ENCODE measurements at regions not wholly inside any gene's neighbourhood (a gene's known extent, or its start where the extent isn't known, plus 50 kb on each side); places are given as distances from the start of the nearest gene placed in this dataset.

DNA sequence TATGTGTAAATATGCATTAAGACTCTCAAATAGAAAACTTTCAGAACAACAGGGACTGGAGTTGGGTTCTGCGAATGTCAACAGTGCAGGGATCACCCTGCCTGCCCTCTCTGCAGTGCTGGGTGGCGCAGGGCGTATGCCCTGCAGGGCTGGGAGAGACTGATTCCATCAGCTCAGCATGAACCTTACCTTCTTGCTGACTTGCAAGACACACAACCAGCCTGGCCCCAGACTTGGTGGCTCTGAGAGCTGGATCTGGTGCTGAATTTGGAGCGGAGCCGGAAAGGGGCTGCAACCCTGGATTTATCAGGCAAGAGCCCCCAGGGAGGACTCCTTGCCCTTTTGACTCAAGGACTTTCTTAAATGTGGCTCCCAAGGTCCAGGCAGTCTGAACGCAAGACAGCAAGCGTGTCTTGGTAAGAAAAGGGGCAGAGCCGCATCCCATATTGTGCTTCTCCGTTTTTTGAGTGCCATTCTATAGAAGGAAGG, 376.0 kb upstream of the IRX2 start:
- Mint-ChIP-seq H3K9me3 (no peaks in the 10 kb centered on the region; the same call in 2 of the 3 replicates), H3K36me3 (ENCODE audit: low read depth) (no peaks in the 10 kb centered on the region), H3K4me1 (peaks cover 34% of the 10 kb centered on the region), H3K27me3 (ENCODE audit: insufficient read depth, low read depth, poor library complexity) (peaks cover 39% of the 10 kb centered on the region), H3K27ac (no peak overlapping the region), H3K4me3 (no peak overlapping the region)
- Histone ChIP-seq H3K4me3 (no peak overlapping the region), H4K20me1 (replicated peaks; ENCODE audit: insufficient read depth) (no peaks in the 10 kb centered on the region), H3F3A (replicated peaks; ENCODE audit: low read depth) (no peaks in the 10 kb centered on the region), H3K4me1 (ENCODE audit: insufficient read depth) (peaks cover 27% of the 10 kb centered on the region), H3K79me2 (replicated peaks; ENCODE audit: insufficient read depth) (no peaks in the 10 kb centered on the region), H3K27ac (ENCODE audit: low read depth) (no peak overlapping the region), H3K9me2 (ENCODE audit: insufficient read depth) (no peaks in the 10 kb centered on the region), H3K36me3 (ENCODE audit: insufficient read depth) (no peaks in the 10 kb centered on the region), H3K27me3 (ENCODE audit: insufficient read depth) (peaks cover 35% of the 10 kb centered on the region), H2AFZ (no peak overlapping the region), H3K4me2 (no peak overlapping the region)
- ATAC-seq (no peak), DNase-seq (ENCODE audit: low spot score) (no peak)
- TF ChIP-seq POLR2AphosphoS5 (IDR thresholded peaks at IDR 0.05; ENCODE audit: low read depth) = no peak
- TF ChIP-seq, protein P1, sequence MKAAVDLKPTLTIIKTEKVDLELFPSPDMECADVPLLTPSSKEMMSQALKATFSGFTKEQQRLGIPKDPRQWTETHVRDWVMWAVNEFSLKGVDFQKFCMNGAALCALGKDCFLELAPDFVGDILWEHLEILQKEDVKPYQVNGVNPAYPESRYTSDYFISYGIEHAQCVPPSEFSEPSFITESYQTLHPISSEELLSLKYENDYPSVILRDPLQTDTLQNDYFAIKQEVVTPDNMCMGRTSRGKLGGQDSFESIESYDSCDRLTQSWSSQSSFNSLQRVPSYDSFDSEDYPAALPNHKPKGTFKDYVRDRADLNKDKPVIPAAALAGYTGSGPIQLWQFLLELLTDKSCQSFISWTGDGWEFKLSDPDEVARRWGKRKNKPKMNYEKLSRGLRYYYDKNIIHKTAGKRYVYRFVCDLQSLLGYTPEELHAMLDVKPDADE (IDR thresholded peaks at IDR 0.05) = no peak

DNA sequence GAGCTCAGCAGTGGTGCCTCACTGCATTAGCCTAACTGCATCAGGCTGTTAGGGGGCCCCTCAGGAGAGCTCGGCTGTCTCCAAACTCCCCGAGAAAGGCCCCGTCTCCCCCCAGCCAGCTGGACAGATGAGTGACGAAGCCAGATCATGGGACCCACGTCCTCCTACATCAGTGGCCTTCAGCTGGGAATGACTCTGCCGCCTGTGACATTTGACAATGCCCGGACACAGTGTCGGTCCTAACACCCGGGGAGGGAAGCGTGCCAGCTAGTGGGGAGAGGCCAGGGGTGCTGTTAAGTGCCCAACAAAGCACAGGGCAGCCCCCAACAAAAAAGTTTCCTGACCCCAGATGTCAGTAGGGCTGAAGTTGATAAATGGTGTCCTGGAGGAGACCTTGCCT, 375.2 kb upstream of the IRX2 start:
- no peaks in the 10 kb centered on the region for H3K36me3 ChIP-seq (ENCODE audit: insufficient read depth)
- H3K79me2 ChIP-seq (replicated peaks; ENCODE audit: insufficient read depth) = no peaks in the 10 kb centered on the region
- DNase-seq (ENCODE audit: low spot score) = no peak
- H3F3A ChIP-seq (replicated peaks; ENCODE audit: low read depth) = no peaks in the 10 kb centered on the region
- H3K27ac Mint-ChIP-seq = no peak overlapping the region
- H3K27me3 Mint-ChIP-seq (ENCODE audit: insufficient read depth, low read depth, poor library complexity) = peaks cover 45% of the 10 kb centered on the region
- no peak overlapping the region for H3K4me2 ChIP-seq
- H2AFZ ChIP-seq = no peak overlapping the region
- ATAC-seq = no peak
- no peaks in the 10 kb centered on the region for H3K36me3 Mint-ChIP-seq (ENCODE audit: low read depth)
- no peaks in the 10 kb centered on the region for H4K20me1 ChIP-seq (replicated peaks; ENCODE audit: insufficient read depth)
- H3K4me3 ChIP-seq = no peak overlapping the region
- H3K4me1 Mint-ChIP-seq = peaks cover 37% of the 10 kb centered on the region
- H3K27ac ChIP-seq (ENCODE audit: low read depth) = no peak overlapping the region
- H3K9me2 ChIP-seq (ENCODE audit: insufficient read depth) = no peaks in the 10 kb centered on the region
- H3K4me1 ChIP-seq (ENCODE audit: insufficient read depth) = peaks cover 34% of the 10 kb centered on the region
- peaks cover 43% of the 10 kb centered on the region for H3K27me3 ChIP-seq (ENCODE audit: insufficient read depth)
- no peaks in the 10 kb centered on the region; the same call in 2 of the 3 replicates for H3K9me3 Mint-ChIP-seq
- H3K4me3 Mint-ChIP-seq = no peak overlapping the region
- TF ChIP-seq, protein P2, sequence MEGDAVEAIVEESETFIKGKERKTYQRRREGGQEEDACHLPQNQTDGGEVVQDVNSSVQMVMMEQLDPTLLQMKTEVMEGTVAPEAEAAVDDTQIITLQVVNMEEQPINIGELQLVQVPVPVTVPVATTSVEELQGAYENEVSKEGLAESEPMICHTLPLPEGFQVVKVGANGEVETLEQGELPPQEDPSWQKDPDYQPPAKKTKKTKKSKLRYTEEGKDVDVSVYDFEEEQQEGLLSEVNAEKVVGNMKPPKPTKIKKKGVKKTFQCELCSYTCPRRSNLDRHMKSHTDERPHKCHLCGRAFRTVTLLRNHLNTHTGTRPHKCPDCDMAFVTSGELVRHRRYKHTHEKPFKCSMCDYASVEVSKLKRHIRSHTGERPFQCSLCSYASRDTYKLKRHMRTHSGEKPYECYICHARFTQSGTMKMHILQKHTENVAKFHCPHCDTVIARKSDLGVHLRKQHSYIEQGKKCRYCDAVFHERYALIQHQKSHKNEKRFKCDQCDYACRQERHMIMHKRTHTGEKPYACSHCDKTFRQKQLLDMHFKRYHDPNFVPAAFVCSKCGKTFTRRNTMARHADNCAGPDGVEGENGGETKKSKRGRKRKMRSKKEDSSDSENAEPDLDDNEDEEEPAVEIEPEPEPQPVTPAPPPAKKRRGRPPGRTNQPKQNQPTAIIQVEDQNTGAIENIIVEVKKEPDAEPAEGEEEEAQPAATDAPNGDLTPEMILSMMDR (conservative IDR thresholded peaks at IDR 0.05; ENCODE audit: low read depth in 2 of 2) = no peak
- TF ChIP-seq NANOG (IDR thresholded peaks at IDR 0.05; ENCODE audit: borderline replicate concordance) = no peak
- TF ChIP-seq ZNF114 (CRISPR knock-in tag; IDR thresholded peaks at IDR 0.05) = no peak
- TF ChIP-seq EZH2phosphoT487 (IDR thresholded peaks at IDR 0.05; ENCODE audit: unreplicated experiment) = no peak
- TF ChIP-seq, protein P3, sequence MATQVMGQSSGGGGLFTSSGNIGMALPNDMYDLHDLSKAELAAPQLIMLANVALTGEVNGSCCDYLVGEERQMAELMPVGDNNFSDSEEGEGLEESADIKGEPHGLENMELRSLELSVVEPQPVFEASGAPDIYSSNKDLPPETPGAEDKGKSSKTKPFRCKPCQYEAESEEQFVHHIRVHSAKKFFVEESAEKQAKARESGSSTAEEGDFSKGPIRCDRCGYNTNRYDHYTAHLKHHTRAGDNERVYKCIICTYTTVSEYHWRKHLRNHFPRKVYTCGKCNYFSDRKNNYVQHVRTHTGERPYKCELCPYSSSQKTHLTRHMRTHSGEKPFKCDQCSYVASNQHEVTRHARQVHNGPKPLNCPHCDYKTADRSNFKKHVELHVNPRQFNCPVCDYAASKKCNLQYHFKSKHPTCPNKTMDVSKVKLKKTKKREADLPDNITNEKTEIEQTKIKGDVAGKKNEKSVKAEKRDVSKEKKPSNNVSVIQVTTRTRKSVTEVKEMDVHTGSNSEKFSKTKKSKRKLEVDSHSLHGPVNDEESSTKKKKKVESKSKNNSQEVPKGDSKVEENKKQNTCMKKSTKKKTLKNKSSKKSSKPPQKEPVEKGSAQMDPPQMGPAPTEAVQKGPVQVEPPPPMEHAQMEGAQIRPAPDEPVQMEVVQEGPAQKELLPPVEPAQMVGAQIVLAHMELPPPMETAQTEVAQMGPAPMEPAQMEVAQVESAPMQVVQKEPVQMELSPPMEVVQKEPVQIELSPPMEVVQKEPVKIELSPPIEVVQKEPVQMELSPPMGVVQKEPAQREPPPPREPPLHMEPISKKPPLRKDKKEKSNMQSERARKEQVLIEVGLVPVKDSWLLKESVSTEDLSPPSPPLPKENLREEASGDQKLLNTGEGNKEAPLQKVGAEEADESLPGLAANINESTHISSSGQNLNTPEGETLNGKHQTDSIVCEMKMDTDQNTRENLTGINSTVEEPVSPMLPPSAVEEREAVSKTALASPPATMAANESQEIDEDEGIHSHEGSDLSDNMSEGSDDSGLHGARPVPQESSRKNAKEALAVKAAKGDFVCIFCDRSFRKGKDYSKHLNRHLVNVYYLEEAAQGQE (IDR thresholded peaks at IDR 0.05; ENCODE audit: unreplicated experiment) = no peak
- no peak for TF ChIP-seq STAT1 (IDR thresholded peaks at IDR 0.05; ENCODE audit: unreplicated experiment)
- TF ChIP-seq JUNB (IDR thresholded peaks at IDR 0.05; ENCODE audit: unreplicated experiment) = no peak
